ENCODE measurements at regions not wholly inside any gene's neighbourhood (a gene's known extent, or its start where the extent isn't known, plus 50 kb on each side); places are given as distances from the start of the nearest gene placed in this dataset.
A peak's percentile ranks its signal among the peaks of the same experiment; 100 is the strongest.
"Not testable (repeated sequence)": the region's sequence is repeated elsewhere in the genome, so short reads cannot be mapped to it uniquely, and the experiment has no call there.

- H3K27ac Mint-ChIP-seq; H3K4me1 Mint-ChIP-seq; H3K4me3 Mint-ChIP-seq; H3K36me3 Mint-ChIP-seq (ENCODE audit: low read depth); H3K9me3 Mint-ChIP-seq; H3K27me3 Mint-ChIP-seq (ENCODE audit: low read depth): not testable (repeated sequence)
Measured at GRCh38 chrX:222800-223513, 58.2 kb upstream of the PLCXD1 start.

GRCh38 chrX:223514-223854 is 57.7 kb upstream of the PLCXD1 start:
- not testable (repeated sequence) for H3K4me1 Mint-ChIP-seq; H3K27me3 Mint-ChIP-seq (ENCODE audit: low read depth); H3K9me3 Mint-ChIP-seq; H3K4me3 Mint-ChIP-seq; H3K36me3 Mint-ChIP-seq (ENCODE audit: low read depth); H3K27ac Mint-ChIP-seq

- not testable (repeated sequence) for H3K27me3 Mint-ChIP-seq (ENCODE audit: low read depth); H3K4me1 Mint-ChIP-seq
Measured at GRCh38 chrX:226474-227164, 54.6 kb upstream of the PLCXD1 start.

GRCh38 chrX:227396-227795 is 53.8 kb upstream of the PLCXD1 start:
- not testable (repeated sequence) for H3K9me3 Mint-ChIP-seq; H3K36me3 Mint-ChIP-seq (ENCODE audit: low read depth); H3K27me3 Mint-ChIP-seq (ENCODE audit: low read depth); H3K4me1 Mint-ChIP-seq; H3K27ac Mint-ChIP-seq; H3K4me3 Mint-ChIP-seq

More at GRCh38 chrX:226474-227164, 54.6 kb upstream of the PLCXD1 start:
- Mint-ChIP-seq H3K4me3 (peak overlapping the region; percentile 84 to 89 (median 86)), H3K27ac (peak overlapping the region in 1 of 3 experiments; percentile 74)
- H3K36me3 Mint-ChIP-seq (ENCODE audit: low read depth); H3K9me3 Mint-ChIP-seq: not testable (repeated sequence)

Data from nephron (organoid).